SK-N-SH treated with all-trans-retinoic acid at 6 μM for 48 hours (cell line): ENCODE measurements at regions not wholly inside any gene's neighbourhood (a gene's known extent, or its start where the extent isn't known, plus 50 kb on each side); places are given as distances from the start of the nearest gene placed in this dataset.

Experiments used
- ARNTL ChIP-seq: fragments of 450-650 bp; formaldehyde crosslinking; IDR thresholded peaks from 2 replicates; pipeline ENCODE4 v1.5.0; 2020; ENCODE audit warnings: low read depth, mild to moderate bottlenecking, moderate library complexity, borderline replicate concordance
- BACH2 ChIP-seq: fragments of 250-450 bp; sonication (Bioruptor Pico); IDR thresholded peaks from 2 replicates; pipeline ENCODE4 v1.9.0; 2021; ENCODE audit warnings: mild to moderate bottlenecking, borderline replicate concordance
- GLIS3 ChIP-seq: fragments of 250-450 bp; sonication (Bioruptor Pico); IDR thresholded peaks from 2 replicates; pipeline ENCODE4 v1.5.0; 2020; ENCODE audit warnings: mild to moderate bottlenecking, moderate library complexity
- RARB ChIP-seq: fragments of 250-450 bp; sonication (Bioruptor Pico); IDR thresholded peaks from 2 replicates; pipeline ENCODE4 v1.8.0; 2021; ENCODE audit warnings: mild to moderate bottlenecking, moderate library complexity
- ZFP3 ChIP-seq: fragments of 250-450 bp; sonication (Bioruptor Pico); IDR thresholded peaks from 2 replicates; pipeline ENCODE4 v1.5.0; 2020; ENCODE audit warnings: mild to moderate bottlenecking, moderate library complexity
- ZNF70 ChIP-seq: fragments of 450-650 bp; formaldehyde crosslinking; IDR thresholded peaks from 2 replicates; pipeline ENCODE4 v1.5.0; 2020; ENCODE audit warnings: mild to moderate bottlenecking, moderate library complexity
- TF ChIP-seq, protein P1 (sequence below): fragments of 250-450 bp; sonication (Bioruptor Pico); IDR thresholded peaks from 2 replicates; pipeline ENCODE4 v1.5.1; 2021; ENCODE audit warnings: mild to moderate bottlenecking, moderate library complexity
- TF ChIP-seq, protein P2 (sequence below): fragments of 250-450 bp; sonication (Bioruptor Pico); IDR thresholded peaks from 2 replicates; pipeline ENCODE4 v1.8.0; 2020; ENCODE audit warnings: mild to moderate bottlenecking, moderate library complexity, borderline replicate concordance
- TF ChIP-seq, protein P3 (sequence below): fragments of 250-450 bp; sonication (Bioruptor Pico); IDR thresholded peaks from 2 replicates; pipeline ENCODE4 v1.8.0; 2021; ENCODE audit warnings: low read depth, mild to moderate bottlenecking, moderate library complexity, borderline replicate concordance
- TF ChIP-seq, protein P4 (sequence below): fragments of 250-450 bp; sonication (Bioruptor Pico); IDR thresholded peaks from 2 replicates; pipeline ENCODE4 v1.5.0; 2020; ENCODE audit warnings: mild to moderate bottlenecking, moderate library complexity

DNA sequence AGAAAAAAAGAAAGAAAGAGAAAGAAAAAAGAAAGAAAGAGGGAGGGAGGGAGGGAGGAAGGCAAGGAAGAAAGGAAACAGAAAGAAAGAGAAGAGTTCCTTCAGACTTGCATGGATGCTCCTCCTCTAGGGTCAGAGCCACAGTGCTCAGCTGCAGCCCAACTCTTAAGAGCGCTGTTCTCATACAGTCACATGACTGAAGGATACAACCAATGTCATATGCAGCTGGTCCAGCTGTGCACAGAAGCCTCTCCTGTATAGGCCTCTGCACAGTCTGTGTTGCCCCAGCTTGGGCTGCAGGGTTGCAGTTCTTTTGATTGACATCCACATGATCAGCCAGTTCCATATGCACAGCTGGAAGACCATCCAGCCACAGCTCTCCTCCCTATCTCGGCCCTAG is 86.8 kb upstream of the CTNNB1 start:
- no peak for TF ChIP-seq ARNTL (CRISPR knock-in tag)
- TF ChIP-seq, protein P1, sequence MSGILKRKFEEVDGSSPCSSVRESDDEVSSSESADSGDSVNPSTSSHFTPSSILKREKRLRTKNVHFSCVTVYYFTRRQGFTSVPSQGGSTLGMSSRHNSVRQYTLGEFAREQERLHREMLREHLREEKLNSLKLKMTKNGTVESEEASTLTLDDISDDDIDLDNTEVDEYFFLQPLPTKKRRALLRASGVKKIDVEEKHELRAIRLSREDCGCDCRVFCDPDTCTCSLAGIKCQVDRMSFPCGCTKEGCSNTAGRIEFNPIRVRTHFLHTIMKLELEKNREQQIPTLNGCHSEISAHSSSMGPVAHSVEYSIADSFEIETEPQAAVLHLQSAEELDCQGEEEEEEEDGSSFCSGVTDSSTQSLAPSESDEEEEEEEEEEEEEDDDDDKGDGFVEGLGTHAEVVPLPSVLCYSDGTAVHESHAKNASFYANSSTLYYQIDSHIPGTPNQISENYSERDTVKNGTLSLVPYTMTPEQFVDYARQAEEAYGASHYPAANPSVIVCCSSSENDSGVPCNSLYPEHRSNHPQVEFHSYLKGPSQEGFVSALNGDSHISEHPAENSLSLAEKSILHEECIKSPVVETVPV: no peak
- TF ChIP-seq, protein P2, sequence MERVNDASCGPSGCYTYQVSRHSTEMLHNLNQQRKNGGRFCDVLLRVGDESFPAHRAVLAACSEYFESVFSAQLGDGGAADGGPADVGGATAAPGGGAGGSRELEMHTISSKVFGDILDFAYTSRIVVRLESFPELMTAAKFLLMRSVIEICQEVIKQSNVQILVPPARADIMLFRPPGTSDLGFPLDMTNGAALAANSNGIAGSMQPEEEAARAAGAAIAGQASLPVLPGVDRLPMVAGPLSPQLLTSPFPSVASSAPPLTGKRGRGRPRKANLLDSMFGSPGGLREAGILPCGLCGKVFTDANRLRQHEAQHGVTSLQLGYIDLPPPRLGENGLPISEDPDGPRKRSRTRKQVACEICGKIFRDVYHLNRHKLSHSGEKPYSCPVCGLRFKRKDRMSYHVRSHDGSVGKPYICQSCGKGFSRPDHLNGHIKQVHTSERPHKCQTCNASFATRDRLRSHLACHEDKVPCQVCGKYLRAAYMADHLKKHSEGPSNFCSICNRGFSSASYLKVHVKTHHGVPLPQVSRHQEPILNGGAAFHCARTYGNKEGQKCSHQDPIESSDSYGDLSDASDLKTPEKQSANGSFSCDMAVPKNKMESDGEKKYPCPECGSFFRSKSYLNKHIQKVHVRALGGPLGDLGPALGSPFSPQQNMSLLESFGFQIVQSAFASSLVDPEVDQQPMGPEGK (CRISPR knock-in tag): no peak
- TF ChIP-seq BACH2: no peak
- no peak for TF ChIP-seq ZFP3
- TF ChIP-seq, protein P3, sequence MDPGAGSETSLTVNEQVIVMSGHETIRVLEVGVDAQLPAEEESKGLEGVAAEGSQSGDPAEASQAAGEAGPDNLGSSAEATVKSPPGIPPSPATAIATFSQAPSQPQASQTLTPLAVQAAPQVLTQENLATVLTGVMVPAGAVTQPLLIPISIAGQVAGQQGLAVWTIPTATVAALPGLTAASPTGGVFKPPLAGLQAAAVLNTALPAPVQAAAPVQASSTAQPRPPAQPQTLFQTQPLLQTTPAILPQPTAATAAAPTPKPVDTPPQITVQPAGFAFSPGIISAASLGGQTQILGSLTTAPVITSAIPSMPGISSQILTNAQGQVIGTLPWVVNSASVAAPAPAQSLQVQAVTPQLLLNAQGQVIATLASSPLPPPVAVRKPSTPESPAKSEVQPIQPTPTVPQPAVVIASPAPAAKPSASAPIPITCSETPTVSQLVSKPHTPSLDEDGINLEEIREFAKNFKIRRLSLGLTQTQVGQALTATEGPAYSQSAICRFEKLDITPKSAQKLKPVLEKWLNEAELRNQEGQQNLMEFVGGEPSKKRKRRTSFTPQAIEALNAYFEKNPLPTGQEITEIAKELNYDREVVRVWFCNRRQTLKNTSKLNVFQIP (CRISPR knock-in tag): no peak
- TF ChIP-seq ZNF70 (CRISPR knock-in tag): no peak
- TF ChIP-seq RARB (CRISPR knock-in tag): no peak
- TF ChIP-seq, protein P4, sequence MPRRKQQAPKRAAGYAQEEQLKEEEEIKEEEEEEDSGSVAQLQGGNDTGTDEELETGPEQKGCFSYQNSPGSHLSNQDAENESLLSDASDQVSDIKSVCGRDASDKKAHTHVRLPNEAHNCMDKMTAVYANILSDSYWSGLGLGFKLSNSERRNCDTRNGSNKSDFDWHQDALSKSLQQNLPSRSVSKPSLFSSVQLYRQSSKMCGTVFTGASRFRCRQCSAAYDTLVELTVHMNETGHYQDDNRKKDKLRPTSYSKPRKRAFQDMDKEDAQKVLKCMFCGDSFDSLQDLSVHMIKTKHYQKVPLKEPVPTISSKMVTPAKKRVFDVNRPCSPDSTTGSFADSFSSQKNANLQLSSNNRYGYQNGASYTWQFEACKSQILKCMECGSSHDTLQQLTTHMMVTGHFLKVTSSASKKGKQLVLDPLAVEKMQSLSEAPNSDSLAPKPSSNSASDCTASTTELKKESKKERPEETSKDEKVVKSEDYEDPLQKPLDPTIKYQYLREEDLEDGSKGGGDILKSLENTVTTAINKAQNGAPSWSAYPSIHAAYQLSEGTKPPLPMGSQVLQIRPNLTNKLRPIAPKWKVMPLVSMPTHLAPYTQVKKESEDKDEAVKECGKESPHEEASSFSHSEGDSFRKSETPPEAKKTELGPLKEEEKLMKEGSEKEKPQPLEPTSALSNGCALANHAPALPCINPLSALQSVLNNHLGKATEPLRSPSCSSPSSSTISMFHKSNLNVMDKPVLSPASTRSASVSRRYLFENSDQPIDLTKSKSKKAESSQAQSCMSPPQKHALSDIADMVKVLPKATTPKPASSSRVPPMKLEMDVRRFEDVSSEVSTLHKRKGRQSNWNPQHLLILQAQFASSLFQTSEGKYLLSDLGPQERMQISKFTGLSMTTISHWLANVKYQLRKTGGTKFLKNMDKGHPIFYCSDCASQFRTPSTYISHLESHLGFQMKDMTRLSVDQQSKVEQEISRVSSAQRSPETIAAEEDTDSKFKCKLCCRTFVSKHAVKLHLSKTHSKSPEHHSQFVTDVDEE (CRISPR knock-in tag): no peak
- no peak for TF ChIP-seq GLIS3 (CRISPR knock-in tag)
